ENCODE measurements at regions not wholly inside any gene's neighbourhood (a gene's known extent, or its start where the extent isn't known, plus 50 kb on each side); places are given as distances from the start of the nearest gene placed in this dataset.
A peak's percentile ranks its signal among the peaks of the same experiment; 100 is the strongest.

DNA sequence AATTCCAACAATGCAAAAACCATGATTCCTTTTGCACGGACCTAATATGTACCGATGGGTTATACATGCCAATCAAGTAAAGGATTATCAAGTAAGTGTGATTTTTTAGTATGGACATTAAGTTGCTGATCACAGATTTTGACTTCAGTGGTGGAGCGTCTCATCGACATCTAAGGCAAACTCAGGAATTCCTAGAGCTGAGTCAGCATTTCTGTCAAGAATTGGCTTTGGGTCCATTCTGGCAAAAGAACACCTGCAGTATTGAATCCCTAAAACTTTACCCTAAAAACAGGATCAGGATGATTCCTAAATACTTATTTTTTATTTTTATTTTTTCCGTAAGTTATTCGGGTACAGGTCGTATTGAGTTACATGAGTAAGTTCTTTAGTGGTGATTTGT is 83.6 kb downstream of the HPGD start:
- no peak for DNase-seq (ENCODE audit: low read depth in 2 of 3, low spot score in 1 of 3)

DNA sequence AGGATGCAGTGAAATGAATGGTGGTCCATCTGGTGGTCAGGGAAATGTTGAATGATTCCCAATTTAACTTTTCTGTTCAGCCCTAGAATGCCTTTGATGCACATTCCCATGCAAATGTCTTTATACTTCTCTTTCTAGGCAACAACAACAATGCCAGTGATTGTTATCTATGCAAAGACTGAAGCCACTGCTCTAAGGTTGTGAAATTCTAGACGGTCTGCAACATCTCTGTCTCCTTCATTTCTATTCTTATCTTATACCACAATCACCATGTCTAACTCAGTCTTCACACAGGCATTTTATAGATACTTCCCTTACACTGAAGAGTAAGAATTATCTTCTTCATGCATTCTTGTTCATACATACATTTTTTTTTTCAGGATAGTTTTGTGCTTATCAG is 84.5 kb downstream of the HPGD start:
- no peak for DNase-seq (ENCODE audit: low read depth in 2 of 3, low spot score in 1 of 3)

- no peak for DNase-seq (ENCODE audit: low read depth in 2 of 3, low spot score in 1 of 3)
Observed at GRCh38 chr4:174437324-174437723, 85.0 kb downstream of the HPGD start.

GRCh38 chr4:174436377-174436776 is 85.9 kb downstream of the HPGD start:
- no peak for DNase-seq (ENCODE audit: low read depth in 2 of 3, low spot score in 1 of 3)

DNA sequence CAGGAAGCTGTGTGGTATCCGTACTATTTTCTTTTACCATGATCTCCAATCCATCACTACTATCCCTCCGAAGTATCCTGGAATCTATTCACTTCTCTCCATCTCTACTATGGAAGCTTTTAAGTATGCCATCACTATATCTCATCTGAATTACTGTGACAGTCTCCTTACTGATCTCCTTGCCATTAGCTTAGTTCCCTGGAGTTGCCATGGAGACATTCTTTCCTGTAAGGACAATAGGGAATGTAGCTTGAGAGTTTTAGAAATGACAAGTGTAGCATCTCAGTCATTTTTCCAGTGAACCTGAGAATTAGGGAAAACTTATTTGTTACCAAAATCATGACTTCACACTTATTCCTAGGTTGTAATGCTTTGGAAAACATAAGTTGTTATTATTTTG is 86.3 kb downstream of the HPGD start:
- DNase-seq (ENCODE audit: low read depth in 2 of 3, low spot score in 1 of 3) = no peak

DNA sequence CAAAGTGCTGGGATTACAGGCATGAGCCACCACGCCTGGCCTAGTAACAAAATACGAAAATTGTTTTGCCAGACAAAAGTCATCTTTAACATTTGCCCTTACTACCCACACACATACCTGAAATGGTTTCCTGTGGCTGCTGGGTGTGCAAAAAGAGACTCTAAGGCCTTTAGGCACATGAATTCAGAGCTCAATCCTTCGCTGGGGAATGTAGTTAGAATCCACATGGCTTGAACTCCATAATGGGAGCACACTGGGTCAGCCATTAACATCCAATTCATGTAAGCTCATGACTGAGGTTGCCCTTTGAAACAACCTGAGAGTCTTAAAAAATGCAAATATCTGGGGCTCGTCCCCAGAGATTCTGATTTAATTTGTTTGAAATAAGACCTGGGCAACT is 87.8 kb downstream of the HPGD start:
- no peak for DNase-seq (ENCODE audit: low read depth in 2 of 3, low spot score in 1 of 3)

GRCh38 chr4:174430576-174430975 is 91.7 kb downstream of the HPGD start:
- DNase-seq (ENCODE audit: low read depth in 2 of 3, low spot score in 1 of 3) = no peak

DNA sequence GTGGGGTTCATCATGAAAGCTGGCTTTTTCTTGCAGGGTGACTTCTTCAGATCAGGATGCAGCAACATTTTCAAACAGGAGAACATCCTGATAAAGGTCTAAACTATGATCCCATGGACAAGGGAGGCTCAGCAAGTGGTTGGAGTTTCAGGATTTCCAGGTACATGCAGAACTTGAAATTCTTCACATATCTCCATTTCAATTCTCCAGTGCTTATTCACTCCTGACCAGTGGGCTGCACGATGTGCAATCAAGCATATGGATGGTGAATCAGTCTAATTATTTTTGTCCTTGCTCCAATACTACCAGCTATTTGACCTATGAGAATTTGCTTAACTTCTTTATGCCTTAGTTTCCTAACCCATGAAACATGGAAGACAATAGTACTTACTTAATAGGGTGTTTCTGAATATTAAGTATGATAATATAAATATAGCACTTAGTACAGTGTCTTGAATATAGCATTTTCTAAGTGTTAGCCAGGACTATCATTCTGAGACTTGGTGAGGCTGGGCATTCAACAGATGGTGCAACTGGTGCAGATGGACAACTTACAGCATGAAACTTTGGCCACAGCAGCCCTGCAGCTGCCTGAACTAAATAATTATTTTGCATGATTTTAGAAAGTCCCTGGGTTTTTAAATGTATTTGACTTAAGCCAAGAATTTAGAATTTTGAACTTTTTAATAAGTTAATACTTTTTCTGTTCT is 92.4 kb downstream of the HPGD start:
- no peak for DNase-seq (ENCODE audit: low read depth in 2 of 3, low spot score in 1 of 3)

GRCh38 chr4:174427571-174428140 is 94.6 kb downstream of the HPGD start:
- DNase-seq (ENCODE audit: low read depth in 2 of 3, low spot score in 1 of 3) = no peak

GRCh38 chr4:174425669-174426068 is 96.6 kb downstream of the HPGD start:
- DNase-seq (ENCODE audit: low read depth in 2 of 3, low spot score in 1 of 3) = no peak

- peak in 1 of 3 donors; percentile 2 for DNase-seq (ENCODE audit: low read depth in 2 of 3, low spot score in 1 of 3)
Observed at GRCh38 chr4:174423257-174423944, 98.9 kb downstream of the HPGD start.

GRCh38 chr4:174422893-174423256 is 99.4 kb downstream of the HPGD start:
- no peak for DNase-seq (ENCODE audit: low read depth in 2 of 3, low spot score in 1 of 3)

GRCh38 chr4:174420316-174420715 is 102.0 kb downstream of the HPGD start:
- DNase-seq (ENCODE audit: low read depth in 2 of 3, low spot score in 1 of 3) = no peak

DNA sequence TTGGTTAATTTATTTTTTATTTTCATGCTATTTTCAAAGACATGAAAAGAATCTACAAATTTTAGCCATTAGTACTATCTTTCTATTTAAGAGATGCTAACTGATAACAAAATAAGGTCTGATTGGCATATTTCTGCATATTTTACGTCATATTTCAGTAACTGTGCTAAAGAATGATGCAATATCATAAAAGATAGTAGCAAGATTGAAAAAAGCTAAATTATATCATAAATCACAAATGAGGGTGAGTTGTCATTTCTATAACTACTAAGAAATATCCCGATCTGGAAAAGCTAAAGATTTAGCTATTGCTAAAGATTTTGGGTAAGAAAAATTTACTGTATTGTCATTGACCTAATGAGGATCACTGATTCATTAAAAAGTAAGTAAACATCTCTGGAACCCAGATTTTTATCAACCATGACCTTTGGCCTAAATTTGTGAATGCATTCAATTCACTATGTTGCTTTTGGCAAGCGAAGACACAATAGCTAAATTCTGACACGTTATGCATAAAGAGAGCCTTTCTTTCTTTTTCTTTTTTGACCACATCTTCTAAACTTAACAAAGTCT is 103.6 kb downstream of the HPGD start:
- DNase-seq (ENCODE audit: low read depth in 2 of 3, low spot score in 1 of 3) = no peak

GRCh38 chr4:174408841-174409552 is 113.3 kb downstream of the HPGD start:
- DNase-seq (ENCODE audit: low read depth in 2 of 3, low spot score in 1 of 3) = no peak

GRCh38 chr4:174406383-174406782 is 115.9 kb downstream of the HPGD start:
- DNase-seq (ENCODE audit: low read depth in 2 of 3, low spot score in 1 of 3) = no peak

GRCh38 chr4:174405923-174406322 is 116.4 kb downstream of the HPGD start:
- no peak for DNase-seq (ENCODE audit: low read depth in 2 of 3, low spot score in 1 of 3)

DNA sequence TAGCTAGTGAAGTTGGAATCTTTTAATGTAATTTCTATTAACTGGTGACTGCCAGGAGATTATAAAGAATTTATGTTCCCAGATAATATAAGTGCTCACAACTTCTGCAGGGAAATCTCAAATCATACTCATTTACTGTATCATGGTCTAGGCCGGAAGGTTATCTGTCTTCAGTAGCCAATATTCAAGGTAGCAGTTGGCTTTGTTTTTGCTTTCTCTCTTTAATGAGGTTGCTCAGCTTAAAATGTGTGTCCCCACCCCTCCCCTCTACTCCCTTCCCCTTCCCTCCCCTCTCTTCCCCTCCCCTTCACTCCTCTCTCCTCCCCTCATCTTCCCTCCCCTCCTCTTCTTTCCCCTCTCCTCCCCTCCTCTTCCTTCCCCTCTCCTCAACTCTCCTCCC is 117.6 kb downstream of the HPGD start:
- DNase-seq (ENCODE audit: low read depth in 2 of 3, low spot score in 1 of 3) = no peak

DNA sequence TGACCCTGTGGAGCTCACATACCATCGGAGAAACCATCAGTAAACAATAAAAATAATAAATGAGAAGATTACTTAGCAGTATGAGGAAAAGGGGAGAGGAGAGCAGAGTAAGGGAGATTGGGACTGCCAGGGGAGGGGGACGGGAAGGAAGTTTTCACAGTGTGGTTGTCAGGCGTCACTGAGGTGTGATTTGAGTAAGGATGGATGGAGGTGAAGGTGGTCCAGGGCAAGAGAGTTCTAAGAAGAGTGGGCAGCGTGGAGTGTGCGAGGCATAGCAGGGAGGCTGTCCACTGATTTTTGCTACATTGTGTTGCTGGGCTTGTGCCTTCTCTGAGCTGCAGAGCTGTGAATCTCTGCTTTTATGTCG is 119.1 kb downstream of the HPGD start:
- DNase-seq (ENCODE audit: low read depth in 2 of 3, low spot score in 1 of 3) = no peak

GRCh38 chr4:174402470-174403176 is 118.9 kb downstream of the CEP44 start:
- DNase-seq (ENCODE audit: low read depth in 2 of 3, low spot score in 1 of 3) = no peak

GRCh38 chr4:174401471-174402130 is 117.9 kb downstream of the CEP44 start:
- no peak for DNase-seq (ENCODE audit: low read depth in 2 of 3, low spot score in 1 of 3)

All from stimulated activated CD4-positive, alpha-beta T cell treated with anti-CD3 and anti-CD28 coated beads, Interleukin-12 subunit alpha, Interleukin-12 subunit beta, amount 100 ng/mL, for 48 hours (primary cell).